ENCODE measurements at regions not wholly inside any gene's neighbourhood (a gene's known extent, or its start where the extent isn't known, plus 50 kb on each side); places are given as distances from the start of the nearest gene placed in this dataset.

DNA sequence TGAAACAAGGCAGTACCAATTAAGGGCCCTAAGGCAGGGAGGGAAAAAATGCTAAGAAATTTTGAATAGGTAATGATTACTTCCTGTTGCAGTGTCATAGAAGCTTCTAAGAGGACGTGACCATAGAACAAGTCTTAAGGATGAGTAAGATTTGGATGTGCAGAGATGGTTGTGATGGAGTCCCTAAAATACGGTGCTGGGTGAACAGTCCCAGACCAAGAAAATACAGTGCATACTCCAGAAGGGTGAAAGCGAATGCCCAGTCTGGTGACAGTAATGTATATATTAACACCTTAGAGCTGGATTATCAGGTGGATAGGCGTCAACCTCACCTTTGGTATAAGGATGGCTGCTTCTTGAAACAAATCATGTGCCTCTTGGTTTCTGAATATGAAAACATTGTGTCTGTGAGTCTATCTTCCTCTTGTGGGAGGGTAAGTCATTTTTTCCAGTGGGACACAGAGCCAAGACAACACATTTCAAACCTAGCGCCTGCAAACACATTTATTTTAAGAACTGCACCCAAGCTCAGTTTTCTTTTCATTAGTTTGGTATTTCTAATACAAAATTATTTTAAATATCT lies 101.2 kb upstream of the TP63 start:
- ATAC-seq (no peak), DNase-seq (ENCODE audit: low spot score) (no peak)
- no peak overlapping the region for H3K4me2 ChIP-seq
- H3K27ac ChIP-seq (ENCODE audit: low read depth): no peak overlapping the region
- Mint-ChIP-seq H3K9me3 (no peaks in the 10 kb centered on the region; the same call in 2 of the 3 replicates), H3K4me1 (no peaks in the 10 kb centered on the region), H3K27me3 (ENCODE audit: insufficient read depth, low read depth, poor library complexity) (peaks cover 5% of the 10 kb centered on the region), H3K4me3 (no peak overlapping the region), H3K27ac (no peak overlapping the region), H3K36me3 (ENCODE audit: low read depth) (no peaks in the 10 kb centered on the region)
- no peak overlapping the region for H2AFZ ChIP-seq
- H3F3A ChIP-seq (replicated peaks; ENCODE audit: low read depth): no peaks in the 10 kb centered on the region
- no peaks in the 10 kb centered on the region for H4K20me1 ChIP-seq (replicated peaks; ENCODE audit: insufficient read depth)
- TF ChIP-seq, protein P1, sequence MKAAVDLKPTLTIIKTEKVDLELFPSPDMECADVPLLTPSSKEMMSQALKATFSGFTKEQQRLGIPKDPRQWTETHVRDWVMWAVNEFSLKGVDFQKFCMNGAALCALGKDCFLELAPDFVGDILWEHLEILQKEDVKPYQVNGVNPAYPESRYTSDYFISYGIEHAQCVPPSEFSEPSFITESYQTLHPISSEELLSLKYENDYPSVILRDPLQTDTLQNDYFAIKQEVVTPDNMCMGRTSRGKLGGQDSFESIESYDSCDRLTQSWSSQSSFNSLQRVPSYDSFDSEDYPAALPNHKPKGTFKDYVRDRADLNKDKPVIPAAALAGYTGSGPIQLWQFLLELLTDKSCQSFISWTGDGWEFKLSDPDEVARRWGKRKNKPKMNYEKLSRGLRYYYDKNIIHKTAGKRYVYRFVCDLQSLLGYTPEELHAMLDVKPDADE (IDR thresholded peaks at IDR 0.05): no peak
- TF ChIP-seq, protein P2, sequence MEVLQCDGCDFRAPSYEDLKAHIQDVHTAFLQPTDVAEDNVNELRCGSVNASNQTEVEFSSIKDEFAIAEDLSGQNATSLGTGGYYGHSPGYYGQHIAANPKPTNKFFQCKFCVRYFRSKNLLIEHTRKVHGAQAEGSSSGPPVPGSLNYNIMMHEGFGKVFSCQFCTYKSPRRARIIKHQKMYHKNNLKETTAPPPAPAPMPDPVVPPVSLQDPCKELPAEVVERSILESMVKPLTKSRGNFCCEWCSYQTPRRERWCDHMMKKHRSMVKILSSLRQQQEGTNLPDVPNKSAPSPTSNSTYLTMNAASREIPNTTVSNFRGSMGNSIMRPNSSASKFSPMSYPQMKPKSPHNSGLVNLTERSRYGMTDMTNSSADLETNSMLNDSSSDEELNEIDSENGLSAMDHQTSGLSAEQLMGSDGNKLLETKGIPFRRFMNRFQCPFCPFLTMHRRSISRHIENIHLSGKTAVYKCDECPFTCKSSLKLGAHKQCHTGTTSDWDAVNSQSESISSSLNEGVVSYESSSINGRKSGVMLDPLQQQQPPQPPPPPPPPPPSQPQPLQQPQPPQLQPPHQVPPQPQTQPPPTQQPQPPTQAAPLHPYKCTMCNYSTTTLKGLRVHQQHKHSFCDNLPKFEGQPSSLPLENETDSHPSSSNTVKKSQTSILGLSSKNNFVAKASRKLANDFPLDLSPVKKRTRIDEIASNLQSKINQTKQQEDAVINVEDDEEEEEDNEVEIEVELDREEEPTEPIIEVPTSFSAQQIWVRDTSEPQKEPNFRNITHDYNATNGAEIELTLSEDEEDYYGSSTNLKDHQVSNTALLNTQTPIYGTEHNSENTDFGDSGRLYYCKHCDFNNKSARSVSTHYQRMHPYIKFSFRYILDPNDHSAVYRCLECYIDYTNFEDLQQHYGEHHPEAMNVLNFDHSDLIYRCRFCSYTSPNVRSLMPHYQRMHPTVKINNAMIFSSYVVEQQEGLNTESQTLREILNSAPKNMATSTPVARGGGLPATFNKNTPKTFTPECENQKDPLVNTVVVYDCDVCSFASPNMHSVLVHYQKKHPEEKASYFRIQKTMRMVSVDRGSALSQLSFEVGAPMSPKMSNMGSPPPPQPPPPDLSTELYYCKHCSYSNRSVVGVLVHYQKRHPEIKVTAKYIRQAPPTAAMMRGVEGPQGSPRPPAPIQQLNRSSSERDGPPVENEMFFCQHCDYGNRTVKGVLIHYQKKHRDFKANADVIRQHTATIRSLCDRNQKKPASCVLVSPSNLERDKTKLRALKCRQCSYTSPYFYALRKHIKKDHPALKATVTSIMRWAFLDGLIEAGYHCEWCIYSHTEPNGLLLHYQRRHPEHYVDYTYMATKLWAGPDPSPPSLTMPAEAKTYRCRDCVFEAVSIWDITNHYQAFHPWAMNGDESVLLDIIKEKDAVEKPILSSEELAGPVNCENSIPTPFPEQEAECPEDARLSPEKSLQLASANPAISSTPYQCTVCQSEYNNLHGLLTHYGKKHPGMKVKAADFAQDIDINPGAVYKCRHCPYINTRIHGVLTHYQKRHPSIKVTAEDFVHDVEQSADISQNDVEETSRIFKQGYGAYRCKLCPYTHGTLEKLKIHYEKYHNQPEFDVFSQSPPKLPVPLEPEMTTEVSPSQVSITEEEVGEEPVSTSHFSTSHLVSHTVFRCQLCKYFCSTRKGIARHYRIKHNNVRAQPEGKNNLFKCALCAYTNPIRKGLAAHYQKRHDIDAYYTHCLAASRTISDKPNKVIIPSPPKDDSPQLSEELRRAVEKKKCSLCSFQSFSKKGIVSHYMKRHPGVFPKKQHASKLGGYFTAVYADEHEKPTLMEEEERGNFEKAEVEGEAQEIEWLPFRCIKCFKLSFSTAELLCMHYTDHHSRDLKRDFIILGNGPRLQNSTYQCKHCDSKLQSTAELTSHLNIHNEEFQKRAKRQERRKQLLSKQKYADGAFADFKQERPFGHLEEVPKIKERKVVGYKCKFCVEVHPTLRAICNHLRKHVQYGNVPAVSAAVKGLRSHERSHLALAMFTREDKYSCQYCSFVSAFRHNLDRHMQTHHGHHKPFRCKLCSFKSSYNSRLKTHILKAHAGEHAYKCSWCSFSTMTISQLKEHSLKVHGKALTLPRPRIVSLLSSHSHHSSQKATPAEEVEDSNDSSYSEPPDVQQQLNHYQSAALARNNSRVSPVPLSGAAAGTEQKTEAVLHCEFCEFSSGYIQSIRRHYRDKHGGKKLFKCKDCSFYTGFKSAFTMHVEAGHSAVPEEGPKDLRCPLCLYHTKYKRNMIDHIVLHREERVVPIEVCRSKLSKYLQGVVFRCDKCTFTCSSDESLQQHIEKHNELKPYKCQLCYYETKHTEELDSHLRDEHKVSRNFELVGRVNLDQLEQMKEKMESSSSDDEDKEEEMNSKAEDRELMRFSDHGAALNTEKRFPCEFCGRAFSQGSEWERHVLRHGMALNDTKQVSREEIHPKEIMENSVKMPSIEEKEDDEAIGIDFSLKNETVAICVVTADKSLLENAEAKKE (CRISPR knock-in tag; IDR thresholded peaks at IDR 0.05): no peak
- TF ChIP-seq STAT1 (IDR thresholded peaks at IDR 0.05; ENCODE audit: unreplicated experiment) (no peak), JUNB (IDR thresholded peaks at IDR 0.05; ENCODE audit: unreplicated experiment) (no peak), POLR2AphosphoS5 (IDR thresholded peaks at IDR 0.05; ENCODE audit: low read depth) (no peak), ZNF331 (CRISPR knock-in tag; IDR thresholded peaks at IDR 0.05; ENCODE audit: low read depth) (no peak), EZH2phosphoT487 (IDR thresholded peaks at IDR 0.05; ENCODE audit: unreplicated experiment) (no peak), NANOG (IDR thresholded peaks at IDR 0.05; ENCODE audit: borderline replicate concordance) (no peak), EZH2 (IDR thresholded peaks at IDR 0.05; ENCODE audit: low read depth, unreplicated experiment) (no peak), CREB1 (CRISPR knock-in tag; IDR thresholded peaks at IDR 0.05; ENCODE audit: low read depth) (no peak), ZNF114 (CRISPR knock-in tag; IDR thresholded peaks at IDR 0.05) (no peak)
- TF ChIP-seq, protein P3, sequence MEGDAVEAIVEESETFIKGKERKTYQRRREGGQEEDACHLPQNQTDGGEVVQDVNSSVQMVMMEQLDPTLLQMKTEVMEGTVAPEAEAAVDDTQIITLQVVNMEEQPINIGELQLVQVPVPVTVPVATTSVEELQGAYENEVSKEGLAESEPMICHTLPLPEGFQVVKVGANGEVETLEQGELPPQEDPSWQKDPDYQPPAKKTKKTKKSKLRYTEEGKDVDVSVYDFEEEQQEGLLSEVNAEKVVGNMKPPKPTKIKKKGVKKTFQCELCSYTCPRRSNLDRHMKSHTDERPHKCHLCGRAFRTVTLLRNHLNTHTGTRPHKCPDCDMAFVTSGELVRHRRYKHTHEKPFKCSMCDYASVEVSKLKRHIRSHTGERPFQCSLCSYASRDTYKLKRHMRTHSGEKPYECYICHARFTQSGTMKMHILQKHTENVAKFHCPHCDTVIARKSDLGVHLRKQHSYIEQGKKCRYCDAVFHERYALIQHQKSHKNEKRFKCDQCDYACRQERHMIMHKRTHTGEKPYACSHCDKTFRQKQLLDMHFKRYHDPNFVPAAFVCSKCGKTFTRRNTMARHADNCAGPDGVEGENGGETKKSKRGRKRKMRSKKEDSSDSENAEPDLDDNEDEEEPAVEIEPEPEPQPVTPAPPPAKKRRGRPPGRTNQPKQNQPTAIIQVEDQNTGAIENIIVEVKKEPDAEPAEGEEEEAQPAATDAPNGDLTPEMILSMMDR (conservative IDR thresholded peaks at IDR 0.05; ENCODE audit: low read depth in 2 of 2): no peak
- TF ChIP-seq, protein P4, sequence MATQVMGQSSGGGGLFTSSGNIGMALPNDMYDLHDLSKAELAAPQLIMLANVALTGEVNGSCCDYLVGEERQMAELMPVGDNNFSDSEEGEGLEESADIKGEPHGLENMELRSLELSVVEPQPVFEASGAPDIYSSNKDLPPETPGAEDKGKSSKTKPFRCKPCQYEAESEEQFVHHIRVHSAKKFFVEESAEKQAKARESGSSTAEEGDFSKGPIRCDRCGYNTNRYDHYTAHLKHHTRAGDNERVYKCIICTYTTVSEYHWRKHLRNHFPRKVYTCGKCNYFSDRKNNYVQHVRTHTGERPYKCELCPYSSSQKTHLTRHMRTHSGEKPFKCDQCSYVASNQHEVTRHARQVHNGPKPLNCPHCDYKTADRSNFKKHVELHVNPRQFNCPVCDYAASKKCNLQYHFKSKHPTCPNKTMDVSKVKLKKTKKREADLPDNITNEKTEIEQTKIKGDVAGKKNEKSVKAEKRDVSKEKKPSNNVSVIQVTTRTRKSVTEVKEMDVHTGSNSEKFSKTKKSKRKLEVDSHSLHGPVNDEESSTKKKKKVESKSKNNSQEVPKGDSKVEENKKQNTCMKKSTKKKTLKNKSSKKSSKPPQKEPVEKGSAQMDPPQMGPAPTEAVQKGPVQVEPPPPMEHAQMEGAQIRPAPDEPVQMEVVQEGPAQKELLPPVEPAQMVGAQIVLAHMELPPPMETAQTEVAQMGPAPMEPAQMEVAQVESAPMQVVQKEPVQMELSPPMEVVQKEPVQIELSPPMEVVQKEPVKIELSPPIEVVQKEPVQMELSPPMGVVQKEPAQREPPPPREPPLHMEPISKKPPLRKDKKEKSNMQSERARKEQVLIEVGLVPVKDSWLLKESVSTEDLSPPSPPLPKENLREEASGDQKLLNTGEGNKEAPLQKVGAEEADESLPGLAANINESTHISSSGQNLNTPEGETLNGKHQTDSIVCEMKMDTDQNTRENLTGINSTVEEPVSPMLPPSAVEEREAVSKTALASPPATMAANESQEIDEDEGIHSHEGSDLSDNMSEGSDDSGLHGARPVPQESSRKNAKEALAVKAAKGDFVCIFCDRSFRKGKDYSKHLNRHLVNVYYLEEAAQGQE (IDR thresholded peaks at IDR 0.05; ENCODE audit: unreplicated experiment): no peak
- no peaks in the 10 kb centered on the region for H3K36me3 ChIP-seq (ENCODE audit: insufficient read depth)
- H3K4me3 ChIP-seq: no peak overlapping the region
- no peaks in the 10 kb centered on the region for H3K9me2 ChIP-seq (ENCODE audit: insufficient read depth)
- H3K27me3 ChIP-seq (ENCODE audit: insufficient read depth): no peaks in the 10 kb centered on the region
- no peaks in the 10 kb centered on the region for H3K4me1 ChIP-seq (ENCODE audit: insufficient read depth)
- H3K79me2 ChIP-seq (replicated peaks; ENCODE audit: insufficient read depth): no peaks in the 10 kb centered on the region
